ENCODE measurements at regions not wholly inside any gene's neighbourhood (a gene's known extent, or its start where the extent isn't known, plus 50 kb on each side); places are given as distances from the start of the nearest gene placed in this dataset.

- Histone ChIP-seq H3K9me2 (replicated peaks; ENCODE audit: insufficient read depth, low read length) (no peaks in the 10 kb centered on the region), H3K79me2 (ENCODE audit: low read length) (no peaks in the 10 kb centered on the region), H3K4me3 (ENCODE audit: low read length) (no peak overlapping the region), H3K36me3 (replicated peaks; ENCODE audit: insufficient read depth, low read length) (no peaks in the 10 kb centered on the region), H3K9me3 (replicated peaks; ENCODE audit: insufficient read depth, low read length) (no peaks in the 10 kb centered on the region), H3K9ac (ENCODE audit: low read length) (no peak overlapping the region), H3K27me3 (replicated peaks; ENCODE audit: insufficient read depth, low read length) (no peaks in the 10 kb centered on the region), H2AFZ (ENCODE audit: low read length) (no peak overlapping the region), H3K27ac (ENCODE audit: low read length) (no peak overlapping the region), H4K20me1 (ENCODE audit: insufficient read depth, low read length) (no peaks in the 10 kb centered on the region), H3F3A (ENCODE audit: insufficient read depth, low read length) (peaks cover 18% of the 10 kb centered on the region; the same call in 1 of the 2 replicates), H3K4me1 (ENCODE audit: low read length) (peaks cover 56% of the 10 kb centered on the region), H3K4me2 (ENCODE audit: low read depth, low read length) (no peak overlapping the region)
- TF ChIP-seq EZH2phosphoT487 (IDR thresholded peaks at IDR 0.05; ENCODE audit: low read length) (no peak), EZH2 (optimal IDR thresholded peaks at IDR 0.05; ENCODE audit: low read depth, low read length) (no peak), CTCF (IDR thresholded peaks at IDR 0.05; ENCODE audit: low read length) (no peak)
- DNase-seq = peak; percentile 37
These were observed 154.8 kb downstream of the RPS12 start for GRCh38 chr6:132969196-132969595.

DNA sequence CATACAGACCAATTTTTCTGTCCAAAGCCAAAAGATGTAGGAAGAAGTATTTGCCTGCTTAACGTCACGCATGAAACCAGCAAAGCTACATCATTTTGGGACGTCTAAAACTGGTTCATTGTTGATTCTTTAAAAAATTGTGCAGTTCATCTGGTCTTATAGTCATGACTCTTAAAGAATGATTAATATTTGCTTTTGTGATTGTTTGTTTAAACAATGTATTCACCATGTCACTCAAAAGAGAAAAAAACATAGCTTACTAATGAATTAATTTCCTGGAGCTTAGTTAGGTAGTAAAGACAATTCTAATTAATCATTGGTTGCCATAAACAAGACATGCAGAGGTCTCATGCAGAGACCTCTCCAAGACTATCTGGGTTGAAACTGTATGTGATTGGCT is 157.3 kb downstream of the RPS12 start:
- no peak overlapping the region for H3K4me2 ChIP-seq (ENCODE audit: low read depth, low read length)
- no peak overlapping the region for H3K9ac ChIP-seq (ENCODE audit: low read length)
- TF ChIP-seq EZH2 (optimal IDR thresholded peaks at IDR 0.05; ENCODE audit: low read depth, low read length) (no peak), CTCF (IDR thresholded peaks at IDR 0.05; ENCODE audit: low read length) (no peak), EZH2phosphoT487 (IDR thresholded peaks at IDR 0.05; ENCODE audit: low read length) (no peak)
- H3K4me3 ChIP-seq (ENCODE audit: low read length) = no peak overlapping the region
- no peaks in the 10 kb centered on the region for H3K36me3 ChIP-seq (replicated peaks; ENCODE audit: insufficient read depth, low read length)
- H3K27ac ChIP-seq (ENCODE audit: low read length) = no peak overlapping the region
- H3K9me2 ChIP-seq (replicated peaks; ENCODE audit: insufficient read depth, low read length) = no peaks in the 10 kb centered on the region
- H3K79me2 ChIP-seq (ENCODE audit: low read length) = no peaks in the 10 kb centered on the region
- H2AFZ ChIP-seq (ENCODE audit: low read length) = no peak overlapping the region
- no peaks in the 10 kb centered on the region for H3K9me3 ChIP-seq (replicated peaks; ENCODE audit: insufficient read depth, low read length)
- no peaks in the 10 kb centered on the region for H3K27me3 ChIP-seq (replicated peaks; ENCODE audit: insufficient read depth, low read length)
- peaks cover 9% of the 10 kb centered on the region; the same call in 1 of the 2 replicates for H3F3A ChIP-seq (ENCODE audit: insufficient read depth, low read length)
- H3K4me1 ChIP-seq (ENCODE audit: low read length) = peaks cover 36% of the 10 kb centered on the region
- no peak for DNase-seq
- H4K20me1 ChIP-seq (ENCODE audit: insufficient read depth, low read length) = no peaks in the 10 kb centered on the region

DNA sequence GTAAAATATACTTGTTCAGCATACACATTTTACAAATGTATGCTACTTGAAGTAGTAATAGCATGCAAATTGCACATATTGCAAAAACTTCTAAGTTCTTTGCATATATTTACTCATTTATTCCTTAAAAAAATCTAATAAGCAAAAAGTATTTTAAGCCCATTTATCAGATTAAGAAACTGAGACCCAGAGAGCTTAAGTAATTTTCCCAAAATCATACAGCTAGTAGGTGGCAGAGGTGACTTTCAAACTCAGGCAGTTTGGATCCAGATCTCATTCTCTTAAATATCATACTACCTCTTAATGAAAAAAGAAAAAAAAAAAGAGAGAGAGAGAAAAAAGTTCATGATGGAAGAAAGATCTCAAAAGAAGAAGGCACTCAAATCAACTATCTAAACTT is 157.9 kb downstream of the RPS12 start:
- H2AFZ ChIP-seq (ENCODE audit: low read length) = no peak overlapping the region
- peak overlapping the region; percentile 38; the same call in 1 of the 2 replicates for H3K27ac ChIP-seq (ENCODE audit: low read length)
- H3K27me3 ChIP-seq (replicated peaks; ENCODE audit: insufficient read depth, low read length) = no peaks in the 10 kb centered on the region
- H3K9me3 ChIP-seq (replicated peaks; ENCODE audit: insufficient read depth, low read length) = no peaks in the 10 kb centered on the region
- H3K79me2 ChIP-seq (ENCODE audit: low read length) = no peaks in the 10 kb centered on the region
- H3F3A ChIP-seq (ENCODE audit: insufficient read depth, low read length) = peaks cover 9% of the 10 kb centered on the region; the same call in 1 of the 2 replicates
- H3K4me3 ChIP-seq (ENCODE audit: low read length) = no peak overlapping the region
- H4K20me1 ChIP-seq (ENCODE audit: insufficient read depth, low read length) = no peaks in the 10 kb centered on the region
- no peak for TF ChIP-seq EZH2 (optimal IDR thresholded peaks at IDR 0.05; ENCODE audit: low read depth, low read length)
- no peak for TF ChIP-seq EZH2phosphoT487 (IDR thresholded peaks at IDR 0.05; ENCODE audit: low read length)
- TF ChIP-seq CTCF (IDR thresholded peaks at IDR 0.05; ENCODE audit: low read length) = no peak
- no peaks in the 10 kb centered on the region for H3K36me3 ChIP-seq (replicated peaks; ENCODE audit: insufficient read depth, low read length)
- H3K9me2 ChIP-seq (replicated peaks; ENCODE audit: insufficient read depth, low read length) = no peaks in the 10 kb centered on the region
- H3K9ac ChIP-seq (ENCODE audit: low read length) = no peak overlapping the region
- peaks cover 30% of the 10 kb centered on the region for H3K4me1 ChIP-seq (ENCODE audit: low read length)
- peak overlapping the region; percentile 55 for H3K4me2 ChIP-seq (ENCODE audit: low read depth, low read length)
- no peak for DNase-seq
